CD4-positive, alpha-beta T cell treated with Interleukin-6 at 100 ng/mL for 8 hours (primary cell): ENCODE measurements at regions not wholly inside any gene's neighbourhood (a gene's known extent, or its start where the extent isn't known, plus 50 kb on each side); places are given as distances from the start of the nearest gene placed in this dataset.
A peak's percentile ranks its signal among the peaks of the same experiment; 100 is the strongest.

Source experiments
- DNase-seq: peaks from one replicate; pipeline ENCODE4 v3.0.0-alpha.2; 2020; ENCODE audit warnings: mixed read lengths, low spot score

DNA sequence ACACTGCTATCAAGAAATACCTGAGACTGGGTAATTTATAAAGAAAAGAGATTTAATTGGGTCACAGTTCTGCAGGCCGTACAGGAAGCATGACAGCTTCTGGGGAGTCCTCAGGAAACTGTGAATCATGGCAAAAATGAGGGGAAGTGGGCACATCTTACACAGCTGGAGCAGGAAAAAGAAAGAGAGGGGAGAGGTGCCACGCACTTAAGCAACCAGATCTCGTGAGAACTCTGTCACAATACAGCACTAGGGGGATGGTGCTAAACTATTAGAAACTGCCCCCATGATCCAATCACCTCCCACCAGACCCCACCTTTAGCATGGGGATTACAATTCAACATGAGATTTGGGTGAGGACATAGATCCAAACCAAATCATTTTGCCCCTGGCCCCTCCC is 105.5 kb upstream of the CPLX2 start:
- no peak for DNase-seq

- DNase-seq: no peak
These were observed 104.4 kb upstream of the CPLX2 start for GRCh38 chr5:175766963-175767362.

DNA sequence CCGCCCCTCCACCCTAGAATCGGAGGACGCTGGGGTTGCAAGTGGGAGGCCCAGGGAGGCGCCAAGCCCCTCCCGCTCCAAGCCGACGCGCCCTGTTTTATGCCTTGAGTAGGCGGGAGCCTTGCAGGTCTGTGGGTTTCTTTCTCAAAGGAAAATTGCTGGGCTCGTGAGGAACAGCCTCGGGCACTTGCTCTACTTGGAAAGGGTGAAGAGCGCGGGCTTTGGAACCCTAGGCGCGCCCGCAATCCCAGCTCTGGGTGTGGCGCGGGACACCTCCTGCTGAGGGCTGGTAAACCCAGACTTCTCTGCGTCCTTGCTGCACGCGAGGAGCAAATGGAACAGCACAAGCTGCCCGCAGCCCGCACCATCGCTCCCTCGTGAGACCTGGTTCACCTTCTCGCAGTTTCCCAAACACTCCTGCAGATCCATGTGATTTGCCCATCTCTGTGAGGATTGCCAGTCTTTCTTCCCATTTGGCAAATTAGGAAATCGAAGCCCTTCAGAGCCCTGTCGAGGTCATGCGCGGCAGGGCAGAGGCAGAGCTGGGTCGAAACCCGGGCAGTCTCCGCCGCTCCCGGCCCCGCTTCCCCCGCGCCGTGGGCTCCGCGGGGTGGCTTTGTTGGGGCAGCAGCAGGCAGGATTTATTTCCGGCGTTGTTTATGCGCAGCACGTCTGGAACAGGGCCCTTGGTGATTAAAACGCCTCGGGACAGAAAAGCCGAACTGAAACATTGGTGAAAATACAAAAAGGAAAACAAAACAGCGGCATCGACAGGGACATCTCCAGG is 98.4 kb upstream of the CPLX2 start:
- DNase-seq: no peak

- DNase-seq: no peak
These were observed 97.8 kb upstream of the CPLX2 start for GRCh38 chr5:175773534-175774070.

- DNase-seq: no peak
These were observed 96.0 kb upstream of the CPLX2 start for GRCh38 chr5:175775416-175775815.

DNA sequence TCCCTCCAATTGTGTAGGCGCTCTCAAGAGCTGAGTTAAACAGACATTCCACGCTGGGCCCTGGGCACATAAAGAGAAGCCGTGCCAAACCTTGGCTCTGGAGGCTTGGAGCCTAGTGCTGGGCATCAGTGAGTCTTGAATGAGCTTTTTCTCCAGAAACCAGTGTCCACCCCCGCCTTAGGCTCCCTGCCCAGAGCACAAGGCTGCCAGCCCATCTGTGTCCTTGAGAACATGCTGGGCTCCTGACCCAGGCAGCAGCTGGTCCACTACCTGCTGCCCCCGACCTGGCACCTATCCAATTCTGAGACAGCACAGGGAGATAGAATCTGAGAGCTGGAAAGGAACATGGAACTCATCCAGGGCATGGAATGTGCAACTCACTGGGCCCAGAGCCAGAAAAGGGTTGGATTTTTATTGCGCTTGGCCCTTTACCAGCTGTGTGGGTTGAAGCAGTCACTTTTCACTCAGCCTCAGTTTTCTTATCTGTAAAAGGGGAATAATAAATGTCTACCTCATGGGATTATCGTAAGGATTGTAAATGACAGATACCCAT is 92.4 kb upstream of the CPLX2 start:
- DNase-seq: no peak

GRCh38 chr5:175783739-175784138 is 87.6 kb upstream of the CPLX2 start:
- no peak for DNase-seq

GRCh38 chr5:175784230-175784629 is 87.1 kb upstream of the CPLX2 start:
- no peak for DNase-seq

GRCh38 chr5:175785681-175786080 is 85.7 kb upstream of the CPLX2 start:
- no peak for DNase-seq

- DNase-seq: no peak
These were observed 83.1 kb upstream of the CPLX2 start for GRCh38 chr5:175788155-175788787.

DNA sequence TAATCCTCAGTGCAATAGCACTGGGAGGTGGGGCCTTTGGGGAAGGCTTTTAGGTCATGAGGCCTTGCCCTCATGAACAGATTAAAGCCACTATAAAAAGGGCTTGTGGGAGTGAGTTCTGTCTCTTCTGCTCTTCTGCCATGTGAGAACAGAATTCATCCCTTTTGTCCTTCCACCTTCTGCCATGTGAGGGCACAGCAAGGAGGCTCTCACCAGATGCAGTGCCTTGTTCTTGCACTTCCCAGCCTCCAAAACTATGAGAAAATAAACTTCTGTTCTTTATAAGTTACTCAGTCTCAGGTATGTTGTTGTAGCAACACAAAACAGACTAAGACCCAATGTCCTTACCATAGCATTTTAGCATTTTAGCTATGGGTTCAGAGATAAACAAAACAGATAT is 81.7 kb upstream of the CPLX2 start:
- DNase-seq: no peak

DNA sequence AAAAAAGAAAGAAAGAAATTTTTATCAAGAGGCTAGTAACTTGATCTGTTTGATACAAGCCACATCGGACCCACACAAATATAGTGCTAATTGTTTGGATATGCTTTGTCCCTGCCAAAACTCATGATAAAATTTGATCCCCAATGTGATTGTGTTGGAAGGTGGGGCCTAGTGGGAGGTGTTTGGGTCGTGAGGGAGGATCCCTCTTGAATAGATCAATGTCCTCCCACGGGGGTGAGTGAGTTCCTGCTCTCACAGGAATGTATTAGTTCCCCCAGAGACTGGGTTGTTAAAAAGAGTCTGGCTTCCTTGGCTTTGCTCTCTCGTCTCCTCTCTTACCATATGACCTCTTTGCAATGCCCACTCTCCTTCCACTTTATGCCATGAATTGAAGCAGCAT is 80.6 kb upstream of the CPLX2 start:
- no peak for DNase-seq

DNA sequence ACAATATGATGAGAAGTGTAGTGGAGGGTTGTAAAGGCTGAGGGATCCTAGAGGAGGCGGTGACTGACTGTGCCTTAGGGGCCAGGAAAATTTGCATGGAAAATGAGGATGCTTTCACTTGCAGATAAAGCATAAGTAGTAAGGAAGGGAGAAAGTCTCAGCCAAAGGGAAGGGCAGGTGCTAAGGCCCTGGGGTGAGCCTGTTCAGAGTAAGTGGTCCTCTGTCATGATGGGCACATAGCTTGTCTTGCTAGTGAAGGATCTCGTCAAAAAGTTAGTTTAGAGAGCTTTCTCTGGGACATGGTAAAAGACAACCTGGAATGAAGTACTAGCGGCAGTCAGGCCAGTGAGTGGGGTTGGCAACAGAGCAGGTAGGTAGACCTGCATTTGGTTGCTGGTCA is 75.4 kb upstream of the CPLX2 start:
- DNase-seq: no peak

DNA sequence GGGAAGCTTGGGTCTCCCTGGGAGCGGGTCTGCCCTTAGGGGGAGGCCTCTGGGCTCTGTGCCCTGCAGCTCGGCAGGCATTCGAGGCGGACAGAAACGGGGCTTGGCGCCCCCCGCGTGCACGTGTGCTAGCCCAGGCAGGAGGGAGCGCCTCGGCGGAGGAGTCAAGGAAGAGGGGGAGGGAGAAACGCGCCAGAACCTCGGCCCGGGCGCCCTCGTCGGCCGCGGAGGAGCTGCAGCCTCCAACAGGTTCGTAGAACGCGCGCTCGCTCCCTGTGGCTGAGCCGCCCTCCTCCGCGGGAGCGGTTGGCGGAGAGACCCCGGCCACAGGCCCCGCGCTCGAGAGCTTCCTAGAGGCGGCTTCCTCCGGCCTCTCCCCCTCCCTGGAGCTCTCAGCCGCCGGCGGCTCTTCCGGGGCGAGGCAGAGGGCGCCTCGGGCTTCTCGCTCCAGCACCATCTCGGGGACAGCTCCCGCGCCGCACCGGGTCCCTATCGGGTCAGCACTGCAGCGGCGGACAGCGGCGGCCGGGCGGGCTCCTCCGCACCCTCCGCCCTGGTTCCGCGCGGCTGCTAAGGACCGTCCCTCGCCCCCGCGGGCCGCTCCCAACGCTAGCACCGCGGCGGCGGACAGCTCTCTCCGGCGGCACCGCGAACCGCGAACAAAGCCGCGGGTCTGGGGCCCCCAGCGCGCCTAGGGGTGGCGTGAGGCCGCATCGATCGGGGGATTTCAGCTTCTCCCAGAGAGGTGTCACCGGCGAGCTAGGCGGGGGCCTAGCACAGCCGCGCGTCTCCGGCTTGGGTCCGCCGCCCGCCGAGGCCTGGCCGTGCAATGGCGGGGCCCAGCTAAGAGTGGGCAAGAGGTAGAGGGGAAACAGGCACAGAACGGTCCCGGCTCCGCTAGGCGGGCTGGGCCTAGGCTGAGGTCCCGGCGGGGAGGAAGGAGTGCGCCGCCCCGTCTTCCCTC is 74.6 kb upstream of the CPLX2 start:
- peak; percentile 62 for DNase-seq

DNA sequence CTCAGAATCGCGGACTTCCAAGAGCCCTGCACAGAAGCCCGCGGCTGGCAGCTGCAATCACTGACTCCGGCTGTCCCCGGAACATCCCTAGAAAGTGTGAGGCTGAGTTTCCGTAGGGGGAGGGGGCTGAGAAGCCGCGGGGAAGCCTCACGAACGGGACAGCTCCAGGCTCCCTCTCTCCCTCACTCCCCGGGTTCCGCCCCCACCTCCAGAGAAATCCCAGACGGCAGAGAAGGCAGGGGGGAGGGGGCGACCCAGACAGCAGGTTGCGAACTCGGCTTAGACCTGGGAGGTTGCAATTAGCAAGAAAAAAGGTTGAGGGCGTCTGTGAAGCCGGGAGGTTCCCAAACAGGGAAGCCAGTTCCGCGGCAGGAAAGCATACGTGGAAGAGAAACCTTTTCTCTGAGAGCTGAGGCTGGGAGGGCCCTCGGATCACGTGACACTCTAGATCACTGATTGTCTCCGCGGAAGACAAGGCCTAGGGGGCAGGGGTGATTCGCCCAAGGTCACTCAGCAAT is 73.8 kb upstream of the CPLX2 start:
- no peak for DNase-seq

DNA sequence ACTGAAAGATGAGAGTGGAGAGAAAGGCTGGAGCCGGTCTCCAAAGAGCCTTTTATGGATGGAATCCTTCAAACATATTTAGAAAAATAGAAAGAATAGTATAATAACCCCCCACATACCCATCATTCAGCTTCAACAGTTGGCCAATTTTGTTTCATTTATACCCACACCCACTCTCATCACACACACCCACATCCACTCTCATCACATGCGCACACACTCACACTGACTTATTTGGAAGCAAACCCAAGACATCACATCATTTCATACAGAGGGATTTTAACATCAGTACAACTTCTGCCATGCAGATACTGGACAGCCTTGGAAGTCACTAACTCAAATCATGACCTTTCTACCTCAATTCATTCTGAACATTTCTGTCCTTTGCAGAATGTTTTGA is 72.8 kb upstream of the CPLX2 start:
- DNase-seq: no peak

DNA sequence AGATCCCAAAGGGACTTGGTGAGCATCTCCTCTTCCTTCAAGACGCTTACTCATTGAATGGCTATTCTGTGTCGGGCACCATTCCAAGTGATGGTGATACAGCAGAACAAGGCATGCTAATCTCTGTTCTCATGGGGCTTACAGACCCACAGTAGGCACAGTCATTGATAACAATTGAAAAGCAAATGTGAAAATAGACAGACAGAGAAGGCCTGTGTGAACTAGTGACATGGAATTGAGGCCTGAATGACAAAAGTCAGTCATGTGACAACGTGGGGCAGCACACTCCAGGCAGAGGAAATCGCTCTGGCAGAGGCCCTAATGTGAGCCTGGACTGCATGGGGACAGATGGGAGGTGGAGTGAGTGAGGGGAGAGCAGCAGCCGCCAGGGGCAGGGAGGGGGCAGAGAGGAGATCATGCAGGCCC is 70.7 kb upstream of the CPLX2 start:
- no peak for DNase-seq

- DNase-seq: no peak
These were observed 69.0 kb upstream of the CPLX2 start for GRCh38 chr5:175802361-175802760.

- DNase-seq: no peak
These were observed 68.1 kb upstream of the CPLX2 start for GRCh38 chr5:175803254-175803653.

- no peak for DNase-seq
These were observed 67.5 kb upstream of the CPLX2 start for GRCh38 chr5:175803736-175804454.
